22Rv1 (cell line): ENCODE measurements at regions not wholly inside any gene's neighbourhood (a gene's known extent, or its start where the extent isn't known, plus 50 kb on each side); places are given as distances from the start of the nearest gene placed in this dataset.

Source experiments
- ZFX ChIP-seq: fragments of 450-650 bp; IDR thresholded peaks from 2 replicates; pipeline ENCODE4 v1.6.1; 2017; ENCODE audit warnings: antibody characterized with exemption, borderline replicate concordance
- TF ChIP-seq, protein P1 (sequence below): fragments of 450-650 bp; IDR thresholded peaks from 2 replicates; pipeline ENCODE4 v1.5.1; 2017; ENCODE audit warnings: mild to moderate bottlenecking

DNA sequence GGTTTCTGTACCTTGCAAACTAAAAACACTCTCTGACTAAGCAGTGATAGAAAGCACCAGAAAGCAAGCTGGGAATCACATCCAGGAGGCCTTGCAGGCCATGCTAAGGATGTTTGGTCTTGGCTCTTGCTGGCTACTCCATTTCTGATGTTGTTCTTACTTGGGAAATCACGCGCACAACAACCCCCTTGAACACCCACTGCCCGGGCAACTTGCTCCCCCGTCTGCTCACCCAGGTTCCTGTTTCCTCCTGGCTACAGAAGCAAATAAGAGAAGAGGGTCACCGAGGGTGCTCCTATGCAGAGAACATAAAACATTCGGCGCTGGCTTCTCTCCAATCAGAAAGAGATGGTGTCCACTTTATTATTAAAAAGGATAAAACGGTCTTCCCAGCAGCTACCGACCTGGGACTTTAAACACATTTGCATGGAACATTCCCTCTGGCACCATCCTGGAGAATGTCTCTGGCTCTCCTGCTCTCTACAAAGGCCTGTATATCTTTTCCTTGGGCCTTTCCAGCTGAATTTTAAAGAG, 271.2 kb upstream of the RPL38 start:
- TF ChIP-seq, protein P1, sequence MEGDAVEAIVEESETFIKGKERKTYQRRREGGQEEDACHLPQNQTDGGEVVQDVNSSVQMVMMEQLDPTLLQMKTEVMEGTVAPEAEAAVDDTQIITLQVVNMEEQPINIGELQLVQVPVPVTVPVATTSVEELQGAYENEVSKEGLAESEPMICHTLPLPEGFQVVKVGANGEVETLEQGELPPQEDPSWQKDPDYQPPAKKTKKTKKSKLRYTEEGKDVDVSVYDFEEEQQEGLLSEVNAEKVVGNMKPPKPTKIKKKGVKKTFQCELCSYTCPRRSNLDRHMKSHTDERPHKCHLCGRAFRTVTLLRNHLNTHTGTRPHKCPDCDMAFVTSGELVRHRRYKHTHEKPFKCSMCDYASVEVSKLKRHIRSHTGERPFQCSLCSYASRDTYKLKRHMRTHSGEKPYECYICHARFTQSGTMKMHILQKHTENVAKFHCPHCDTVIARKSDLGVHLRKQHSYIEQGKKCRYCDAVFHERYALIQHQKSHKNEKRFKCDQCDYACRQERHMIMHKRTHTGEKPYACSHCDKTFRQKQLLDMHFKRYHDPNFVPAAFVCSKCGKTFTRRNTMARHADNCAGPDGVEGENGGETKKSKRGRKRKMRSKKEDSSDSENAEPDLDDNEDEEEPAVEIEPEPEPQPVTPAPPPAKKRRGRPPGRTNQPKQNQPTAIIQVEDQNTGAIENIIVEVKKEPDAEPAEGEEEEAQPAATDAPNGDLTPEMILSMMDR: no peak
- no peak for TF ChIP-seq ZFX
